Type B pancreatic cell (in vitro differentiated cells): ENCODE measurements at regions not wholly inside any gene's neighbourhood (a gene's known extent, or its start where the extent isn't known, plus 50 kb on each side); places are given as distances from the start of the nearest gene placed in this dataset.

ENCODE experiments used
- DNase-seq: peaks from one replicate; pipeline ENCODE4 v3.0.0; 2021; ENCODE audit warnings: mixed read lengths; ENCODE audit not compliant: unreplicated experiment; ENCODE audit errors: extremely low spot score
- H3K27ac Mint-ChIP-seq: 2 replicates; pipeline ENCODE4 v1.8.0; 2021; ENCODE audit warnings: mild to moderate bottlenecking, mixed read lengths
- H3K27me3 Mint-ChIP-seq: 2 replicates; pipeline ENCODE4 v1.8.0; 2021; ENCODE audit warnings: mixed read lengths
- H3K36me3 Mint-ChIP-seq: 2 replicates; pipeline ENCODE4 v1.8.0; 2021; ENCODE audit warnings: mixed read lengths
- H3K4me1 Mint-ChIP-seq: one replicate; pipeline ENCODE4 v1.8.0; 2021; ENCODE audit warnings: mixed read lengths; ENCODE audit not compliant: unreplicated experiment
- H3K4me3 Mint-ChIP-seq: 2 replicates; pipeline ENCODE4 v1.8.0; 2021; ENCODE audit warnings: mild to moderate bottlenecking, mixed read lengths
- H3K9me3 Mint-ChIP-seq: 2 replicates; pipeline ENCODE4 v1.8.0; 2021; ENCODE audit warnings: mixed read lengths
- TF ChIP-seq, protein P1 (sequence below): fragments of 200-600 bp; sonication (generic); conservative IDR thresholded peaks from 2 replicates; pipeline ENCODE4 v1.5.0; 2021; ENCODE audit warnings: antibody characterized with exemption, mild to moderate bottlenecking

GRCh38 chr5:28286566-28286965 lies 1248.2 kb upstream of the CDH9 start:
- Mint-ChIP-seq H3K27me3 (no peaks in the 10 kb centered on the region), H3K27ac (no peak overlapping the region), H3K9me3 (no peaks in the 10 kb centered on the region), H3K36me3 (no peaks in the 10 kb centered on the region), H3K4me1 (no peaks in the 10 kb centered on the region), H3K4me3 (peak overlapping the region; percentile 71)
- TF ChIP-seq, protein P1, sequence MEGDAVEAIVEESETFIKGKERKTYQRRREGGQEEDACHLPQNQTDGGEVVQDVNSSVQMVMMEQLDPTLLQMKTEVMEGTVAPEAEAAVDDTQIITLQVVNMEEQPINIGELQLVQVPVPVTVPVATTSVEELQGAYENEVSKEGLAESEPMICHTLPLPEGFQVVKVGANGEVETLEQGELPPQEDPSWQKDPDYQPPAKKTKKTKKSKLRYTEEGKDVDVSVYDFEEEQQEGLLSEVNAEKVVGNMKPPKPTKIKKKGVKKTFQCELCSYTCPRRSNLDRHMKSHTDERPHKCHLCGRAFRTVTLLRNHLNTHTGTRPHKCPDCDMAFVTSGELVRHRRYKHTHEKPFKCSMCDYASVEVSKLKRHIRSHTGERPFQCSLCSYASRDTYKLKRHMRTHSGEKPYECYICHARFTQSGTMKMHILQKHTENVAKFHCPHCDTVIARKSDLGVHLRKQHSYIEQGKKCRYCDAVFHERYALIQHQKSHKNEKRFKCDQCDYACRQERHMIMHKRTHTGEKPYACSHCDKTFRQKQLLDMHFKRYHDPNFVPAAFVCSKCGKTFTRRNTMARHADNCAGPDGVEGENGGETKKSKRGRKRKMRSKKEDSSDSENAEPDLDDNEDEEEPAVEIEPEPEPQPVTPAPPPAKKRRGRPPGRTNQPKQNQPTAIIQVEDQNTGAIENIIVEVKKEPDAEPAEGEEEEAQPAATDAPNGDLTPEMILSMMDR = no peak
- DNase-seq = no peak

DNA sequence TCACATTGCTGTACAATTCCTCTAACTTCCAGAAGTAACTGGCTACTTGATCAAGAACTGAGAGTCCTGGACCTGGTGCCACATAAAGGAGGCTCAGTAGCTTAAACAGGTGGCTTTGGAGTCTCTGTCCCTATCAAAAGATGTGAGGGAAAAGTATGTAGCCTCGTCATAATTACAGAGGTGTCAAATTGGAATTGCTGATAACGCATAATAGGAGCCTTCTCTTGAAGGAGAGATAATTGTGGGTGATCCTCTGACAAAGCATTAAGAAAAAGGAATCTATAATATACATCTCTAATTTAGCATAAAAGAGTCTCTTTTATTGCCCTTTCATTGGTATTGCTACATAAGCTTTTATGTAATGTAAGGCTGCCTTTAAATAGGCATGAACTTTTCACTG lies 1246.4 kb upstream of the CDH9 start:
- Mint-ChIP-seq H3K4me1 (no peaks in the 10 kb centered on the region), H3K4me3 (no peak overlapping the region), H3K27ac (no peak overlapping the region), H3K9me3 (no peaks in the 10 kb centered on the region), H3K36me3 (no peaks in the 10 kb centered on the region), H3K27me3 (no peaks in the 10 kb centered on the region)
- TF ChIP-seq, protein P1 = no peak
- DNase-seq = no peak

DNA sequence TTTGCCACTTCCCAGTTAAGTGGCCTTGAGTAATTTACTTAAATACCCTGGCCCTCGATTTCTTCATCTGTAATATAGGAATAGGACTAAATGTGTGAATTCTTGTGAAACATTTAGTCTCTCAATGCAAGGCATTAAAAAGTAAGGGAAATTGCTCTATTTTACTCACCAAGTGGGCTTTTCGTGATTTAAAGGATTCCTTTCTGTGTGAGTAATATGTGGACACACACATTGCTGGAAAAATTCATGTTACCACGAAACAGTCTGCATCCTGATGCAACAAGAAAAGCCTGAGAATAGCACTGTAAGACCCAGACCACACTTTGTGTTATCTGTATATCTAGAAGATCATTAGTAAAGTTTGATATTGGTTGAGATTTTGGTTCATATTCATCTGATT lies 1243.0 kb upstream of the CDH9 start:
- DNase-seq = no peak
- H3K27me3 Mint-ChIP-seq = no peaks in the 10 kb centered on the region
- no peaks in the 10 kb centered on the region for H3K36me3 Mint-ChIP-seq
- no peaks in the 10 kb centered on the region for H3K9me3 Mint-ChIP-seq
- no peaks in the 10 kb centered on the region for H3K4me1 Mint-ChIP-seq
- H3K27ac Mint-ChIP-seq = no peak overlapping the region
- TF ChIP-seq, protein P1 = no peak
- H3K4me3 Mint-ChIP-seq = no peak overlapping the region

DNA sequence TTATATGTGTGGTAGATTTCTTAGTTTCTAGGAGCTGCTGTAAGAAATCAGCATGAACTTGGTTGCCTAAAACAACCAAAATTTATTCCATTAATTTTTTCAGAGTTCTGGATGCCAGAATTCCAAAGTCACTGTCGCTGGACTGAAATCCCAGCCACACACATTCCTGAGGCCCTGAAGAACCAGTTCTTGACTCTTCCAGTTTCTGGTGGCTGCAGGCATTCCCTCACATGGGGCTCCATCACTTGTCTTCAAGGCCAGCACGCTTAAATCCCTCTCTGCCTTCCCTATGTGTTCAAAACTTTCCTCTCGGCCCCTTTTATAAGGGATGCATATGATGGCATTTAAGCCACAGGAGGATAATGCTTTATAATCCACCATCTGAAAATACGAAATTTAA lies 1237.5 kb upstream of the CDH9 start:
- Mint-ChIP-seq H3K4me3 (no peak overlapping the region), H3K4me1 (peaks cover 3% of the 10 kb centered on the region), H3K9me3 (peaks cover 6% of the 10 kb centered on the region), H3K27me3 (no peaks in the 10 kb centered on the region), H3K27ac (no peak overlapping the region), H3K36me3 (no peaks in the 10 kb centered on the region)
- TF ChIP-seq, protein P1 = no peak
- DNase-seq = no peak

DNA sequence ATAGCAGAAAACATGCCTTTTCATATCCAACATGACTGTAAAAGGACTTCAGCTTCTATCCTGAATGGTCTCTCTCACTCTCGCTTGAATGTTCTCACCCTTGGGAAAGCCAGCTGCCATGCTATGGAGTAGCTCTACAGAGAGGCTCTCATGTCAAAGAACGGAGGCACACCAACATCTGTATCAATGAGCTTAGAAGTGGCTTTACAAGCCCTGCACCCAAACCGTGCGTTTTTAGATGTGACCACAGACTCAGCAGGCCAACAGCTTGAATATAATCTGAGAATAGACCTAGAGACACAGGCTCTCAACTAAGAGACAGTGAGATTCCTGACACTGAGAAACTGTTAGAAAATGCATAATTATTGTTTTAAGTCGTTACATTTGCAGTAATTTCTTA lies 1231.6 kb upstream of the CDH9 start:
- Mint-ChIP-seq H3K36me3 (no peaks in the 10 kb centered on the region), H3K27ac (no peak overlapping the region), H3K4me1 (no peaks in the 10 kb centered on the region)

More for the DNA sequence above, 1231.6 kb upstream of the CDH9 start:
- Mint-ChIP-seq H3K9me3 (peaks cover 11% of the 10 kb centered on the region), H3K27me3 (no peaks in the 10 kb centered on the region), H3K4me3 (no peak overlapping the region)
- TF ChIP-seq, protein P1 = no peak
- no peak for DNase-seq
